Endothelial cell of umbilical vein (primary cell): ENCODE measurements at regions not wholly inside any gene's neighbourhood (a gene's known extent, or its start where the extent isn't known, plus 50 kb on each side); places are given as distances from the start of the nearest gene placed in this dataset.

Experiments used
- BruUV-seq: library from RNA; stranded (reverse); fragments of 400-500 nt; replicated peaks from 2 replicates; lab custom pipeline; 2021; lab: Mats Ljungman, UMichigan
- CTCF ChIA-PET: fragments of 300-600, 350-600 bp; sonication (Branson Sonifier 250); formaldehyde crosslinking; loops from one replicate; lab custom pipeline; 2021; ENCODE audit warnings: antibody characterized with exemption, inconsistent platforms; lab: Charles Lee
- POLR2A ChIA-PET: fragments of 300-600, 350-600 bp; sonication (Branson Sonifier 250); formaldehyde crosslinking; loops from one replicate; lab custom pipeline; 2021; ENCODE audit warnings: antibody characterized with exemption, inconsistent platforms; lab: Charles Lee
- DNase-seq: peaks from one replicate; pipeline ENCODE4 v3.0.0-alpha.2; 2011; ENCODE audit warnings: low read depth, low spot score
- FAIRE-seq: peaks from 2 replicates; lab custom pipeline; 2011; peaks lifted over from hg19 to GRCh38; lab: Jason Lieb, UNC
- H2AFZ ChIP-seq: 2 replicates; pipeline ENCODE4 v1.6.0; 2012; ENCODE audit warnings: low read depth, low read length, control low read depth, inconsistent platforms
- H3K27ac ChIP-seq: 2 replicates; pipeline ENCODE4 v1.5.1; 2011; ENCODE audit warnings: low read depth, mild to moderate bottlenecking, control low read depth, low read length, moderate library complexity; ENCODE audit not compliant: insufficient read depth
- H3K27me3 ChIP-seq, 2 experiments: 2 replicates each; pipeline versions ENCODE4 v1.6.0 to v1.6.1; 2011; ENCODE audit warnings: low read length in 2 of 2, mixed read lengths in 1 of 2; ENCODE audit not compliant: control insufficient read depth in 2 of 2, insufficient read depth in 2 of 2
- H3K36me3 ChIP-seq, 2 experiments: 2 replicates in 1 of 2; 3 replicates in 1 of 2; pipeline ENCODE4 v1.5.1; 2011; ENCODE audit warnings: low read length in 2 of 2, mild to moderate bottlenecking in 1 of 2, moderate library complexity in 1 of 2; ENCODE audit not compliant: control insufficient read depth in 2 of 2, insufficient read depth in 2 of 2; ENCODE audit errors: extremely low read depth in 1 of 2
- H3K4me1 ChIP-seq: 3 replicates; pipeline ENCODE4 v1.5.1; 2011; ENCODE audit warnings: mild to moderate bottlenecking, low read length; ENCODE audit not compliant: control insufficient read depth, insufficient read depth; ENCODE audit errors: extremely low read depth
- H3K4me2 ChIP-seq: 2 replicates; pipeline ENCODE4 v1.6.1; 2011; ENCODE audit warnings: low read length, control low read depth, mixed read lengths; ENCODE audit not compliant: insufficient read depth
- H3K4me3 ChIP-seq, 3 experiments: fragments of 200-600 bp in 1 of 3; sonication (generic), shearing (Covaris generic) in 1 of 3; replicated peaks in 1 of 3; 2 replicates each; pipeline ENCODE4 v1.5.1; 2011 to 2016; ENCODE audit warnings: control low read depth in 3 of 3, low read length in 3 of 3, mild to moderate bottlenecking in 2 of 3, inconsistent platforms in 1 of 3, low read depth in 1 of 3, moderate library complexity in 1 of 3; ENCODE audit not compliant: insufficient read depth in 1 of 3
- H3K79me2 ChIP-seq: 2 replicates; pipeline ENCODE4 v1.6.0; 2012; ENCODE audit warnings: low read length, inconsistent platforms; ENCODE audit not compliant: control insufficient read depth, insufficient read depth
- H3K9ac ChIP-seq: replicated peaks from 2 replicates; pipeline ENCODE3; 2011; ENCODE audit warnings: low read length, control low read depth; ENCODE audit not compliant: insufficient read depth; ENCODE audit errors: extremely low read depth
- H3K9me1 ChIP-seq: replicated peaks from 3 replicates; pipeline ENCODE4 v1.6.0; 2011; ENCODE audit warnings: mild to moderate bottlenecking, low read length; ENCODE audit not compliant: control insufficient read depth, insufficient read depth; ENCODE audit errors: extremely low read depth
- H3K9me3 ChIP-seq: replicated peaks from 2 replicates; pipeline ENCODE4 v1.5.1; 2012; ENCODE audit warnings: low read length, inconsistent platforms; ENCODE audit not compliant: control insufficient read depth, insufficient read depth
- H4K20me1 ChIP-seq: replicated peaks from 2 replicates; pipeline ENCODE3; 2011; ENCODE audit warnings: mild to moderate bottlenecking, low read length; ENCODE audit not compliant: control insufficient read depth, insufficient read depth; ENCODE audit errors: extremely low read depth
- EZH2 ChIP-seq: IDR thresholded peaks from 2 replicates; pipeline ENCODE4 v1.6.1; 2012; ENCODE audit warnings: borderline replicate concordance, low read depth, mild to moderate bottlenecking, moderate library complexity, low read length, inconsistent platforms; ENCODE audit not compliant: severe bottlenecking
- FOS ChIP-seq: IDR thresholded peaks from 2 replicates; pipeline ENCODE4 v1.6.1; 2011; ENCODE audit warnings: mild to moderate bottlenecking, low read length, moderate library complexity, borderline replicate concordance; ENCODE audit not compliant: insufficient read depth
- GATA2 ChIP-seq: IDR thresholded peaks from 2 replicates; pipeline ENCODE4 v1.7.0; 2011; ENCODE audit warnings: low read depth, mild to moderate bottlenecking, moderate library complexity, mixed read lengths, low read length; ENCODE audit not compliant: insufficient read length, insufficient read depth
- JUN ChIP-seq: IDR thresholded peaks from 2 replicates; pipeline ENCODE4 v1.6.1; 2011; ENCODE audit warnings: borderline replicate concordance, low read depth; ENCODE audit not compliant: insufficient read length, insufficient read depth
- MYC ChIP-seq: IDR thresholded peaks from one replicate; pipeline ENCODE4 v1.6.1; 2011; ENCODE audit warnings: mild to moderate bottlenecking, low read depth, low read length
- POLR2A ChIP-seq: IDR thresholded peaks from 2 replicates; pipeline ENCODE4 v1.6.1; 2012; ENCODE audit warnings: low read depth, mild to moderate bottlenecking, control low read depth, low read length
- POLR2AphosphoS5 ChIP-seq: IDR thresholded peaks from 2 replicates; pipeline ENCODE4 v1.6.1; 2012; ENCODE audit warnings: low read depth, mild to moderate bottlenecking, control low read depth, low read length, moderate library complexity; ENCODE audit not compliant: insufficient read depth
- dilution Hi-C: fragments of 300-500 bp; cut with MboI; formaldehyde crosslinking; loops from one replicate; pipeline ENCODE4 v1.15.0; 2019; ENCODE audit warnings: low sequenced_read_pairs; ENCODE audit not compliant: extremely low pct_ligation_motif_present
- intact Hi-C: fragments of 100-400 bp; cut with micrococcal nuclease; formaldehyde crosslinking; loops from one replicate; pipeline ENCODE4 v1.10.0; 2022
- TF ChIP-seq, protein P1 (sequence below), 2 donors: IDR thresholded peaks; 1 replicate in 1 of 2; 2 replicates in 1 of 2; pipeline ENCODE4 v1.5.1; 2011; ENCODE audit warnings: low read length in 2 of 2, mild to moderate bottlenecking in 2 of 2, moderate library complexity in 2 of 2, control low read depth in 1 of 2, inconsistent platforms in 1 of 2, low read depth in 1 of 2; ENCODE audit not compliant: insufficient read depth in 1 of 2; ENCODE audit errors: extremely low read depth in 1 of 2
- TF ChIP-seq, protein P2 (sequence below): IDR thresholded peaks from 2 replicates; pipeline ENCODE4 v1.6.1; 2011; ENCODE audit not compliant: insufficient read depth, insufficient read length

DNA sequence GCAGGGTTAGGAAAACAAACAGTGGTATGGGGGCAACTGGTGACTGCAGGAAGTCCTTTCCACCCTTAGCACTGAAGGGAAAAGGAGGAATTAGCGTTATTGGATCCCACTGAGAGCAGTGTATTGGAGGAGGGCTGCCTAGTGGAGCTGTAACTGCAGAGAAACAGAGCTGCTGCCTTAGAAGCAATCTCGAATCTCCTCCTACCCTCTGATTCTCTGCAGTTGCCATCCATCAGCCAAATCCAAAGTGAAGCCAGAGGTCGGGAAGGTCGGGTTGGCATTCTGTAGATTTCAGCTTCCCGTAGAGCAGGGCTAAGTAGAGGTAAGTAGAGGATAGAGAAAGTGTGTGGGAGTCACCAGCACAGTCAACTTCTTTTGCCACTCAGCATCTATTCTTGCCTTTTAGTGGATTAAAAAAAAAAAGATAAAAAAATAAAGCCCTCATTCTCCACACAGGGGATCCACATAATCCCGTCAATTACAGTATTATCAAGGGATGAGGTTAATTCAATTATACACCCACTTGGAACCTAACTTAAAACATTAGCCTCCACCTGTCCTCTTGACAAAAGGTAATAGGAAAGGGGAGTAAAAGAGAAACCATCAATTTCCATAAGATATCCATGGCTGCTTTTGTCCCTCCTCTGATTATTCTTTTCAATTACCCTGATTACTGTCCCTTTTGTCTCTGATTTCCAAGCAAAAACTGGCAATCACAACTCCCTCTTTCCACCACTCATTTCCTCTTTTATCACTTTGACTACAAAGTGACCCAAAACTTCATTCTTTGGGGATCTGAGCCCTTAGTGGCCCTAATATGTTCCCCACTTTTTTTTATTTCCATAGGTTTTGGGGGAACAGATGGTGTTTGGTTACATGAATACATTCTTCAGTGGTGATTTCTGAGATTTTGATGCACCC lies 234.7 kb downstream of the RBM26 start:
- no peaks in the 10 kb centered on the region for H3K9me3 ChIP-seq
- no peak overlapping the region for H3K9ac ChIP-seq
- dilution Hi-C loops, result no loop called here
- FAIRE-seq, result no peak
- H3K27me3 ChIP-seq, result no peaks in the 10 kb centered on the region
- H3K36me3 ChIP-seq, result no peaks in the 10 kb centered on the region
- ChIA-PET CTCF (no interaction called here), POLR2A (no interaction called here)
- no peak for TF ChIP-seq EZH2
- TF ChIP-seq, protein P1, sequence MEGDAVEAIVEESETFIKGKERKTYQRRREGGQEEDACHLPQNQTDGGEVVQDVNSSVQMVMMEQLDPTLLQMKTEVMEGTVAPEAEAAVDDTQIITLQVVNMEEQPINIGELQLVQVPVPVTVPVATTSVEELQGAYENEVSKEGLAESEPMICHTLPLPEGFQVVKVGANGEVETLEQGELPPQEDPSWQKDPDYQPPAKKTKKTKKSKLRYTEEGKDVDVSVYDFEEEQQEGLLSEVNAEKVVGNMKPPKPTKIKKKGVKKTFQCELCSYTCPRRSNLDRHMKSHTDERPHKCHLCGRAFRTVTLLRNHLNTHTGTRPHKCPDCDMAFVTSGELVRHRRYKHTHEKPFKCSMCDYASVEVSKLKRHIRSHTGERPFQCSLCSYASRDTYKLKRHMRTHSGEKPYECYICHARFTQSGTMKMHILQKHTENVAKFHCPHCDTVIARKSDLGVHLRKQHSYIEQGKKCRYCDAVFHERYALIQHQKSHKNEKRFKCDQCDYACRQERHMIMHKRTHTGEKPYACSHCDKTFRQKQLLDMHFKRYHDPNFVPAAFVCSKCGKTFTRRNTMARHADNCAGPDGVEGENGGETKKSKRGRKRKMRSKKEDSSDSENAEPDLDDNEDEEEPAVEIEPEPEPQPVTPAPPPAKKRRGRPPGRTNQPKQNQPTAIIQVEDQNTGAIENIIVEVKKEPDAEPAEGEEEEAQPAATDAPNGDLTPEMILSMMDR (IDR thresholded peaks at IDR 0.05; ENCODE audit: extremely low read depth in 1 of 2, insufficient read depth in 1 of 2, low read depth in 1 of 2, low read length in 2 of 2), result no peak
- TF ChIP-seq POLR2A, result no peak
- no peak for TF ChIP-seq JUN
- TF ChIP-seq MYC, result no peak
- TF ChIP-seq, protein P2, sequence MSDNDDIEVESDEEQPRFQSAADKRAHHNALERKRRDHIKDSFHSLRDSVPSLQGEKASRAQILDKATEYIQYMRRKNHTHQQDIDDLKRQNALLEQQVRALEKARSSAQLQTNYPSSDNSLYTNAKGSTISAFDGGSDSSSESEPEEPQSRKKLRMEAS, result no peak
- no peak for TF ChIP-seq POLR2AphosphoS5
- TF ChIP-seq GATA2, result no peak
- no peak for TF ChIP-seq FOS
- H3K4me2 ChIP-seq, result no peak overlapping the region
- no peak overlapping the region for H3K4me3 ChIP-seq
- no peaks in the 10 kb centered on the region for H4K20me1 ChIP-seq
- DNase-seq, result no peak
- BruUV-seq, result no TSS peak
- no peaks in the 10 kb centered on the region for H3K9me1 ChIP-seq
- H3K4me1 ChIP-seq, result no peaks in the 10 kb centered on the region
- intact Hi-C loops, result no loop called here
- no peak overlapping the region for H2AFZ ChIP-seq
- no peak overlapping the region for H3K27ac ChIP-seq
- no peaks in the 10 kb centered on the region for H3K79me2 ChIP-seq
